ENCODE measurements at regions not wholly inside any gene's neighbourhood (a gene's known extent, or its start where the extent isn't known, plus 50 kb on each side); places are given as distances from the start of the nearest gene placed in this dataset.

DNA sequence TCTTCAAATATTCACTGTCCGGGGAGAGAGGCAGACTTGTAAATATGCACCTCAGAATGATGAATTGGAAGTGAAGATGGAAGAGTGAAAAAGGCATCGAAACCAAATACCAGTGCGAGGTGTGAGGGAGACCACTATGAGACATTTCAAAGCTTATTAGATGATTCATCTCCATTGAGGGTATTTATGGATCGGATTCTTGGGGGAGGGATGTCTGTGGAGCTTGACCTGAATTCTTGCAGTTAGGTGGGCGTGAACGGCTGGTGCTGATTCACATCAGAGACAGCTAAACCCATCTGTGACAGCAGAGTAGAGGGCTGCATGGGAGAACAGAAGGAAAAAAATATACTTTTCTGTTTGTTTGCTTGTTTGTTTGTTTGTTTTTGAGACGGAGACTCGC is 677.2 kb downstream of the AACS start:
- TF ChIP-seq GATA2 (IDR thresholded peaks at IDR 0.05; ENCODE audit: low read depth, low read length): no peak
- no peak for TF ChIP-seq GATA3 (IDR thresholded peaks at IDR 0.05; ENCODE audit: low read depth, low read length)

DNA sequence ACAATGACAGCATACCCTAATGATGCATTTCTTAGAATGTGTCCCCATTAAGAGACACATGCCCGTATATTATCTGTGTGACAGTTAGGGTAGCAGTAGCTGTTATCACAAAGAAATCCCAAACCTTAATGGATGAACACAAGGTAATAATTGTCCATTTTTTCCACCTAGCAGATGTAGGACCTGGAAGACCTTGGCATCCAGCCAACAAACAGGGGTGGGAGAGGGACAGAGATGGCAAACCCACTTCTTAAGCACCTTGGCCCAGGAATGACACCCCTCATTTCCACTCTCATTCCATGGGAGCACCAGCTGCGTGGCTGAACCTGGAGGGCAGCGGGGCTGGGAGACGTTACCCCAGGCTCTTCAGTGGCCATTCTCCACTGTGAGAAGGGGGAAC is 679.0 kb downstream of the AACS start:
- TF ChIP-seq GATA3 (IDR thresholded peaks at IDR 0.05; ENCODE audit: low read depth, low read length): no peak
- TF ChIP-seq GATA2 (IDR thresholded peaks at IDR 0.05; ENCODE audit: low read depth, low read length): no peak

DNA sequence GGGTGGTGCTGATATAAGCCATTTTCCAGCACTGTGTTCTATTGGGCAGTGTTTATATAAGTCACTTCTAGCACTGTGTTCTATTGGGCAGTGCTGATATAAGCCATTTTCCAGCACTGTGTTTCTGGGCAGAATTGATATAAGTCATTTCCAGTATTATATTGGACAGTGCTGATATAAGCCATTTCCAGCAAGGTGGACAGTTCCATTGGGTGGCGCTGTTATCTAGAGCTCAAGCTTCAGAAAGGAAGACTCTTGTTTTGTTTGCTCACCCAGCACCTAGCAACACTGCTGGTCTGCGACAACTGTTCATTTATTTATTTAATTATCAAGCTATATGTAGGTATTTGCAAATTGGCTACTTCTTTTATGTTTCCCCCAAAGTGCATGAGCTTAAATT is 690.3 kb downstream of the AACS start:
- no peak for TF ChIP-seq GATA3 (IDR thresholded peaks at IDR 0.05; ENCODE audit: low read depth, low read length)
- TF ChIP-seq GATA2 (IDR thresholded peaks at IDR 0.05; ENCODE audit: low read depth, low read length): no peak

DNA sequence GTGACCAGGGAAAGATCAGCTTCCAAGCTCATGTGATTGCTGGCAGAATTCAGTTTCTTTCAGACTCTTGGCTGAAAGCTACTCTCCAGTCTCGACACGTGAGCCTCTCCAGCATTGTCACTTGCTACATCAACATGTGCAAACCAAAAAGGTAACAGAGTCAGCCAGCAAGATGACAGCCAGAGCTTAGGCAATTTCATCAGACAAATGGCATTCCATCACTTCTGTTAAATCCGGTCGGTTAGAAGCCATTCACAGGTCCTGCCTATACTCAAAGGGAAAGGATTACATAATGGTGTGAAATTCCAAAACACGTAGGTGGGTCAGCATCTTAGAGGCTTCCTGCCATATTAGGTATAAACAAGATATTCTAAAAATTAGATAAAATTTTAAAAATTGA is 700.9 kb downstream of the AACS start:
- TF ChIP-seq GATA2 (IDR thresholded peaks at IDR 0.05; ENCODE audit: low read depth, low read length) (no peak), GATA3 (IDR thresholded peaks at IDR 0.05; ENCODE audit: low read depth, low read length) (no peak)

DNA sequence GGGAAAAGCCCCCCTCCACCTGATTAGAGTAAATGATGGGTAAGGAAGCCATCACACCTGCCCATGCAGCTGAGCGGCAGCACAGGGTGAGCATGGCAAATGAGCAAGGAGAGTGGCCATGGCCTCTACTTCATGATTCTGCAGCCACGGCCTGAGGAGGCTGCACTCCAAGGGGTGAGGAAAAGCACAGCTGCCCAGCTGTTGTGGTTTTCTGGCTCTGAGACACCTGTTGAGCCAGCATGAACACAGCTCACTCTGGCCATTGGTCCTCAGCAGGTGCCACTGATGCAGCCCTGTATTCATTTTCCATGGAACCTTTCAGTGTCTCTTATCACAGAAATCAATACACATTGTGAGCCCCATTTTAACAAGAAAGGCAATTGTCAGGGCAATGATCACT is 707.2 kb downstream of the AACS start:
- TF ChIP-seq GATA3 (IDR thresholded peaks at IDR 0.05; ENCODE audit: low read depth, low read length): no peak
- TF ChIP-seq GATA2 (IDR thresholded peaks at IDR 0.05; ENCODE audit: low read depth, low read length): no peak

DNA sequence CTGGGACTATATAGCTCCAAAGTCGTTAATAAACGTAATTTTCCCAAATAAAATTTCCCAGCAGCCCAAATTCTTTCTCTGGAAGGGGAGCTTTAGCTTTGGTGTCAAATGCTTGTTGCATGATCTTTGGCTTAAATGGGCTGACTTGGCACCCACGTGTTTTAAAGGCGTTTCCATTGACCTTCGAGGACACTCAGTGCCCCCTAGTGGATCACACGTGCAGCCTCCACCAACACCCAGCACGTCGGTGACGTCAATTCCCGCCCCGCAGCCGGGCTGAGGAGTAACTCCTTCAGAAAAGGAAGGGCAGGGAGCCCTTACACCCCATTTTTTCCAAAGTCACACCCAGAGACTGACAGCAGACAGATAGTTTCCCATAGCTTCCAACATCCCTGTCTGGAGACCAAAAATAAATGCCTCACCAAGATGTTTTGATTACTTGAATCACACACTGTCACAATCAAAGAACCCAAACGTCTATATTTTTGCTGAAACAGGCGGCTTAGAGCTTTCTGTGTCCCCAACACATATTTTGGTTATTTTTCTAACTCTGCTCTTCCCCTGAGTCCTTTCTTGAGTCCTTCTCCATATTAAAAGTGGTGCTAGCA is 707.9 kb downstream of the AACS start:
- TF ChIP-seq GATA2 (IDR thresholded peaks at IDR 0.05; ENCODE audit: low read depth, low read length) (no peak), GATA3 (IDR thresholded peaks at IDR 0.05; ENCODE audit: low read depth, low read length) (no peak)

DNA sequence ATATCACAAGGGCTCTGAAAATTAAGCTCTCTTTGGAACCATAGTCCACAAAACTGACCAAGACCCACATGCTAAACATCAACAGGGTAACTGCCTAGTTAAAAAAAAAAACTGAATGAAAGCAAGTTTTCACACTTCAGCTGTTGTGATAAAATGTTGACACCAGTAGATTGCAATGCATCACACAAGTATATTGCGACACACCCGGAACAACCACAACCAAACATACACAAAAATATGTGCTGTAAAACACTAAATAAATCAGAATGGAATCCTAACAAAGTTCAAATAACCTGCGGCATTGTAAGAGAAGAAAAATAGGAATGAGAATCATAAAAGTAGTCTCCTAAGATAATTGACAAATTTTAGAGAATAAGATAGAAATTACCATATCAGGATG is 710.3 kb downstream of the AACS start:
- no peak for TF ChIP-seq GATA3 (IDR thresholded peaks at IDR 0.05; ENCODE audit: low read depth, low read length)
- TF ChIP-seq GATA2 (IDR thresholded peaks at IDR 0.05; ENCODE audit: low read depth, low read length): no peak

DNA sequence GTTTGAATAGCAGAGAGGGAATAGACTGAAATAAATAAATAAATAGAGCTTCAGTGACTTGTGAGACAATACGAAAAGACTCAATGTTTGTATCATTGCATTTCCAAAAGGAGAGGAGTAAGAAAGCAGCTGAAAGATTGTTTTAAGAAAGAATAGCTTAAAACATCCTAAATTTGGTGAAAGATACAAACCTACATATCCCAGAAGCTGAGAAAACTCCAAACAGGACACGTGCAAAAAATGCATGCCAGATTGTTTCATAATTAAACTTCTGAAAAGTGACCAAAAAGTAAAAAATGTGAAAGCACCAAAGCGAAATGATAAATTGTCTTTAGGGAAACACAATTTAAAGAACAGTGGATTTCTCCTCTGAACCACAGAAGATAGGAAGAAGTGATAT is 711.0 kb downstream of the AACS start:
- no peak for TF ChIP-seq GATA3 (IDR thresholded peaks at IDR 0.05; ENCODE audit: low read depth, low read length)
- no peak for TF ChIP-seq GATA2 (IDR thresholded peaks at IDR 0.05; ENCODE audit: low read depth, low read length)

DNA sequence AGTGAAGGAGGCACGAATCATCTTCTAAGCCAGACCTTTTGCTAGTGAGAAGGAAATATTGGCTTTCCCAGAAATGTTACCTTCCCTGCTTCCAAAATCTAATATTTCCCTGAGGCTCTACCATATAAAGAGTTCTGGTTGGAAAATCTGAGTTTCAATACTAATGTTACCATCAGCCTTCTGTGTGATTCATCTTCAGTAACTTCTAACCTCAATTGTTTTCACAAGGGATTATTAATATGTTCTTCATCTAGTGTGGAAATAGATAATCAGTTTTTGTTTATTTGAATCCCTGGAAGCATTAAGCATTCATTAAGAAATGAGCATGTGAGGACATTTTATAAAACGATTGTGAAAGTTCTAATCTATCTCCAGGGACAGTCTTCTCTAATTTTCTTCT is 720.9 kb downstream of the AACS start:
- TF ChIP-seq GATA2 (IDR thresholded peaks at IDR 0.05; ENCODE audit: low read depth, low read length) (no peak), GATA3 (IDR thresholded peaks at IDR 0.05; ENCODE audit: low read depth, low read length) (no peak)

DNA sequence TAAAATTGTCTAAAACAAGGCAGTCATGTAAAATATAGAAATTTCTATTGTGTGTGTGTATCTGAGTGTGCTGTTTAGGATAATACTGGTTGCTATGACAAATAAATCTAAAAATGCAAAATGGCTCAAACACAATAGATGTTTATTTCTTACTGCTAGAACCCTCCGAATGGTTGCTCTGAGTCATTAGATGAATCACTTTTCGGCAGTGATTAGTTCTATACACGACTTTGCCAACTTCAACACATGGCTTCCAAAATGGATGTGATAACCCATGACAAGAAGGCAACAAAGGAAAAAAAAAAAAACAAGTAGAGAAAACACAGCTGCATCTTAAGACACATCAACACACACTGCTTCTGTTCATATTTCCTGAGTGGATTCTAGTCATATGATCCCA is 729.2 kb downstream of the AACS start:
- TF ChIP-seq GATA3 (IDR thresholded peaks at IDR 0.05; ENCODE audit: low read depth, low read length) (no peak), GATA2 (IDR thresholded peaks at IDR 0.05; ENCODE audit: low read depth, low read length) (no peak)

DNA sequence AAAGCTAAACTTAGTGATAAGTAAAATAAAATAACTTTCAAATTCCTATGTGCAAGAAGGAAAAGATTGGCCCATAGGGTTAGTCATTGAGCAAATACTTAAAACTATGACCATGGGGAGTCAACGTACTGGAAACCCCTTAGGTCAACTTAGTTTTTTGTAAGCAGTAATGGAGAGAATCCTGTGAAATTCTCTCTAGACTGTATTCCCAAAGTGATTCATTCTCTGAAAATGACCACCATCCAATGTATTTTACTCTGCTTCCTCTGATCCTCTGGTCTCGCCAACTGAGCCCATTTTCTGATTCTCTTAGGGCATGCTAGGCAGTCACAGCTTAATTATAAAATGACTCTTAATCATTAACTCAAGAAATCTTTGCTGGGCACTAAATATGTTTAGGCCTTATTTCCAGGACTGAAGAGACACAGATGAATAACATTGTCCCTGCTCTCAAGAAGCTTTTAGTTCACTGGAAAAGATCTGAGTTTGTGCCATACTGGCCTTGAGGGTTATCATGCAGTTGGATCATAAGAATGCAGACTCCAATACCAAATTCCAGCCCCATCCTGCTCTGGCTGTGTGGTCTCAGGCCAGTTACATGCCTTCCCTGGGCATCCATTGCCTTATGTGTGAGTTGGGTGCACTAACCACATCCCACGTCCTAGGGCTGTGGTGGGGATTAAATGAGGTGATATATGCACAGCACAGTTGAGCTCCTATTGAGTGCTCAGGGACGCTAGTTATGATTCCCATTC is 732.4 kb downstream of the AACS start:
- TF ChIP-seq GATA3 (IDR thresholded peaks at IDR 0.05; ENCODE audit: low read depth, low read length) (no peak), GATA2 (IDR thresholded peaks at IDR 0.05; ENCODE audit: low read depth, low read length) (no peak)

DNA sequence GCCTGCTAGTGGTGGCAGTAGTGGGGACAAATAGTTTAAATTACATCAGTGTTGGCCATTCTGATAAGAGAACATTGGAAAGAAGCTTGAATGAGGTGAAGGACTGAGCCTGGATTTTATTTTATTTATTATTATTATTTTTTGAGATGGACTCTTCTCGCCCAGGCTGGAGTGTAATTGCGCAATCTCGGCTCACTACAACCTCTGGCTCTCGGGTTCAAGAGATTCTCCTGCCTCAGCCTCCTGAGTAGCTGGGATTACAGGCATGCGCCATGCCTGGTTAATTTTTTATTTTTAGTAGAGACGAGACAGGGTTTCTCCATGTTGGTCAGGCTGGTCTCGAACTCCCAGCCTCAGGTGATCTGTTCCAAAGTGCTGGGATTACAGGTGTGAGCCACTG is 739.4 kb downstream of the AACS start:
- no peak for TF ChIP-seq GATA3 (IDR thresholded peaks at IDR 0.05; ENCODE audit: low read depth, low read length)
- no peak for TF ChIP-seq GATA2 (IDR thresholded peaks at IDR 0.05; ENCODE audit: low read depth, low read length)

DNA sequence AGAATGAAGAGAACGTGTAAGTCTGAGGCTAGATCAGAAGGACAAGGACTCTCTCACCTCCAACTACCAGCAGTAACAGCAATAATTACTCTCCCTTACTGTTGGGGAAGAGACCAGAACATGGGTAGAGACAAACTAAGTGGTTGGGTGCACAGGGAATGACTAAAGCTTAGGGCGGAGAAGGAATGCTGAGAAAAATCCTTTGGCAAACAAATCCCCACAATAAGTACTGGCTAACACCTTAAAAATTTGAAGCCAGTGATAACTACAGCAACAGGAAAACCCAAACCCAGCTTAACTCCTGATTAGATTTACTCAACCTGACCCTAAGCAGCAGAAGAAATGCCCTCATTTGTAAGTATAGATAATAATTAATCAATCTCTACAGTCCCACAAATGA is 759.0 kb downstream of the AACS start:
- TF ChIP-seq GATA3 (IDR thresholded peaks at IDR 0.05; ENCODE audit: low read depth, low read length) (no peak), GATA2 (IDR thresholded peaks at IDR 0.05; ENCODE audit: low read depth, low read length) (no peak)

DNA sequence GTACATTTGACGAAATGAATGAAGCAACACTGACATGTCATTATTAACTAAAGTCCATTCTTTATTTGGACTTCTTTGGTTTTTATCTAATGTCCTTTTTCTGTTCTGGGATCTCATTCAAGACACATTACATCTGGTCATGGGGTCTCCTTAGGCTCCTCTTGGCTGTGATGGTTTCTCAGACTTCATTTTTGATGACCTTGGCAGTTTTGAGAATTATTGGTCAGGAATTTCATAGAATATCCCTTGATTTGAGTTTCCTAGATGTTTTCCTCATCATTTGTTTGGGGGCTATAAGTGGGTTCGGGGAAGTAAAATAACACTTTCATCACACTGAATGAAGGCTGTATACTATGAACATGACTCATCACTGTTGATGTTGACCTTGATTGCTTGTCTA is 770.6 kb downstream of the AACS start:
- TF ChIP-seq GATA3 (IDR thresholded peaks at IDR 0.05; ENCODE audit: low read depth, low read length): no peak
- TF ChIP-seq GATA2 (IDR thresholded peaks at IDR 0.05; ENCODE audit: low read depth, low read length): no peak

DNA sequence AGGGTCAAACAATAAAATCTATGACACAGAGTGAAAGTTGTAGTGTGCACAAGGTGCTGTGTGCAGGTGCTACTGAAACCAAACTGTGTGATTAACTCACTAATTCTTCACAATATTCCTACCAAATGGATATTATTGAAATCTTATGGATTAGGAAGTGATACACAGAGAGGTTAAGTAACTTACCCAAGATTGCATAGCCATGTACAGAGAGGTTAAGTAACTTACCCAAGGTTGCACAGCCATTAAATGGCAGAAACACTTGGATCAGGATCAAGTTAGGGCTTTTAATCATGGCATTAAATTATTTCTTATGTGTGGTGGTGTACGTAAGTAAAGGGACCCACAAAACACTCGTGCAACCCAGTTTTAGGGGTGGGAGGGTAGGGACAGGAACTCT is 771.4 kb downstream of the AACS start:
- TF ChIP-seq GATA2 (IDR thresholded peaks at IDR 0.05; ENCODE audit: low read depth, low read length) (no peak), GATA3 (IDR thresholded peaks at IDR 0.05; ENCODE audit: low read depth, low read length) (no peak)

All from SH-SY5Y (cell line).